GM19467 (cell line): ENCODE measurements at regions not wholly inside any gene's neighbourhood (a gene's known extent, or its start where the extent isn't known, plus 50 kb on each side); places are given as distances from the start of the nearest gene placed in this dataset.
"Not testable (repeated sequence)": the region's sequence is repeated elsewhere in the genome, so short reads cannot be mapped to it uniquely, and the experiment has no call there.

Experiments
- ATAC-seq: cut with Tn5 transposase; IDR thresholded peaks from one replicate; pipeline ENCODE4 v1.9.1; 2021; ENCODE audit warnings: mild to moderate bottlenecking, moderate library complexity; ENCODE audit not compliant: unreplicated experiment

DNA sequence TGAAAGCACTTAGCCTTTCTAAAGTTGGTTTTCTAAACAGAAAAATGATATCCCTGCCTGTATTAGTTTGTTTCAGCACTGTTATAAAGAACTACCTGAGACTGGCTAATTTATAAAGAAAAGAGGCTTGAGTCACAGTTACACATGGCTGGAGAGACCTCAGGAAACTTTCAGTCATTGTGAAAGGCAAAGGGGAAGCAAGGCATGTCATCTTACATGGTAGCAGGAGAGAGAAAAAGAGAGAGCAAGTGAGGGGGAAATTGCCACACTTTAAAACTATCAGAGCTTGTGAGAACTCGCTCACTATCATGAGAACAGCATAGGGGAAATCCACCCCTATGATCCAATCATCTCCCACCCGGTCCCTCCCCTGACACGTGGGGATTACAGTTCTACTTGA lies 64.9 kb downstream of the FAM170A start:
- no peak for ATAC-seq

- no peak for ATAC-seq
These were observed 76.7 kb downstream of the FAM170A start for GRCh38 chr5:119706049-119706448.

GRCh38 chr5:119708076-119708790 lies 78.9 kb downstream of the FAM170A start:
- ATAC-seq: no peak

- no peak for ATAC-seq
These were observed 92.4 kb downstream of the FAM170A start for GRCh38 chr5:119721775-119722174.

- ATAC-seq: not testable (repeated sequence)
These were observed 95.9 kb downstream of the FAM170A start for GRCh38 chr5:119725291-119725690.

- ATAC-seq: no peak
These were observed 97.2 kb downstream of the FAM170A start for GRCh38 chr5:119726544-119726943.

GRCh38 chr5:119740225-119740624 lies 110.9 kb downstream of the FAM170A start:
- no peak for ATAC-seq

GRCh38 chr5:119741691-119742090 lies 112.3 kb downstream of the FAM170A start:
- no peak for ATAC-seq

DNA sequence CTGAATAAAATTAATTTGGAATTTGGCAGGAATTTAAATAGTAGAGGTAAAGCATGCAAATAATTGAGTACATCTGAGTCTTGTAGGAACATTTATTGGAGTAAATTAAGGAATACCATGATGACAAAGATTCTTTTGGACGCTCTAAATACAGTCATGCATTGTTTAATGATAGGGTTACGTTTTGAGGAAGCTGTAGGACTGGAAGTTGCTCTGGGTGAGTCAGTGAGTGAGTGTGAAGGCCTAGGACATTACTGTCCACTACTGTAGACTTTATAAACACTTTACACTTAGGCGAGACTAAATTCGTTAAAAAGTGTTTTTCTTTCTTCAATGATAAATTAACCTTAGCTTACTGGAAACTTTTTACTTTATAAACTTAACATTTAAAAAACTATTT lies 113.0 kb downstream of the FAM170A start:
- ATAC-seq: no peak

GRCh38 chr5:119743927-119744326 lies 114.6 kb downstream of the FAM170A start:
- ATAC-seq: peak; percentile 89

DNA sequence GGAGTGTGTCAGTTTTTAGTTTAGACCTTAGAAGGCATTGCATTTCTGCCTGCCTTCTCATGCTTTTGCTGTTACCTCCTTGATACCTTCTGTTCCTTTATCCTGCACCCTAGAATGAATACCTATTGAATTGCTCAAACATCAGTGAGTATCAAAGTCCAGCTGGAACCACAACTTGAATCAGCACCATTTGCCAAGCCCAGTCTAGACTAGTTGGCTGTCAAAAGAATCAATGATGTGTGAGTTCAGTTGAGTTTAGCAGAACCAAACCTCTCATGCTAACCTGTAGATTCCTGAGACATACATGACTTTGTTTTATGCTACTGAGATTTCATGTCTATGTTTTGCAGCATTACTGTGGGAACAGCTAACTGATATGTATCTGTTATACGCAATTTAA lies 116.6 kb downstream of the FAM170A start:
- ATAC-seq: no peak

GRCh38 chr5:119746984-119747383 lies 117.6 kb downstream of the FAM170A start:
- no peak for ATAC-seq

- no peak for ATAC-seq
These were observed 121.8 kb downstream of the FAM170A start for GRCh38 chr5:119750887-119751733.

DNA sequence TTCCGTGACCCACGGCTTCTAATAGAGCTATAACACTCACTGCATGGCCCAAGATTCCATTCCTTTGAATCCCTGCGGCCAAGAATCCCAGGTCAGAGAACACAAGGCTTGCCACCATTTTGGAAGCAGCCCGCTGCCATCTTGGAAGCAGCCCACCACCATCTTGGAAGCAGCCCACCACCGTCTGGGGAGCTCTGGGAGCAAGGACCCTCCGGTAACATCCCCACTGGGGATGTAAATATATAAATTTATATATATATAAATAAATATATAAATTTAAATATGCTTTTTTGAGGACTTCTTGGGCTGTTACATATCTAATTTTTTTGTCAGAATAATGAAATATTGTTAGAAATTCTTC lies 122.4 kb downstream of the FAM170A start:
- no peak for ATAC-seq

DNA sequence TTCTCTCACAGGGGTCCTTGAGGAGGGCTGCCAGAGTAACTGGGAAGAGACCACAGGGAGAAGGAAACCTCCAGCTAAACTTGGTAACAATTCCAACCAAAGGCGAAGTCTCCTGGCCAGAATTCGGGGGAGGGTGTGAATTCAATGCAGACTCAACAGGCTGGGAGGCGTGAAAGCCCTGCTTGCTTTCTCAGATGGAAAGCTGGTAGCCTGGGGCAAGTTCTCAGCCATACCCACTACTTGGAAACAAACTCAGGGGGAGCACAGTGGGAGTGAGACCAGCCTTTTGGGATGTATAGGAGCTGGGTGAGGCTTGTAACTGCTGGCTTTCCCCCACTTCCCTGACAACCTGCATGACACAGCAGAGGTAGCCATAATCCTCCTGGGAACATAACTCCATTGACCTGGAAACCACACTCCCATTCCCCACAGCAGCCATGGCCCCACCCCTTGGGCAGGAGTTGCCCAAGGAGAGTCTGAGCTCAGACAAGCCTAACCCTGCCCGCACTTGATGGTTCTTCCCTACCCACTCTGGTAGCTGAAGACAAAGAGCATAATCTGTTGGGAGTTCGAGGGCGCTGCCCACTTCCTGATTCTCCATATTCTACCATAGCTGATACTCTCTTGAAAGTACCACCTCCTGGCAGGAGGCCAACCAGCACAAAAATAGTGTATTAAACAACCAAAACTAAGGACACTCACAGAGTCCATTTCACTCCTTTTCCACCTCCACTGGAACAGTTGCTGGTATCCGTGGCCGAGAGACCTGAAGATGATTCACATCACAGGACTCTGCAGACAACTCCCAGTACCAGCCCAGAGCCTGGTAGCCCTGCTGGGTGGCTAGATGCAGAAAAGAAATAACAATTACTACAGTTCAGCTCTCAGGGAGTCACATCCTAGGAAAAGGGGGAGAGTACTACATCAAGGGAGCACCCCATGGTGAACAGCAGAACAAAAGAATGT lies 123.8 kb downstream of the FAM170A start:
- no peak for ATAC-seq

- not testable (repeated sequence) for ATAC-seq
These were observed 125.5 kb downstream of the FAM170A start for GRCh38 chr5:119754825-119755224.

- no peak for ATAC-seq
These were observed 127.9 kb downstream of the FAM170A start for GRCh38 chr5:119757276-119757675.

DNA sequence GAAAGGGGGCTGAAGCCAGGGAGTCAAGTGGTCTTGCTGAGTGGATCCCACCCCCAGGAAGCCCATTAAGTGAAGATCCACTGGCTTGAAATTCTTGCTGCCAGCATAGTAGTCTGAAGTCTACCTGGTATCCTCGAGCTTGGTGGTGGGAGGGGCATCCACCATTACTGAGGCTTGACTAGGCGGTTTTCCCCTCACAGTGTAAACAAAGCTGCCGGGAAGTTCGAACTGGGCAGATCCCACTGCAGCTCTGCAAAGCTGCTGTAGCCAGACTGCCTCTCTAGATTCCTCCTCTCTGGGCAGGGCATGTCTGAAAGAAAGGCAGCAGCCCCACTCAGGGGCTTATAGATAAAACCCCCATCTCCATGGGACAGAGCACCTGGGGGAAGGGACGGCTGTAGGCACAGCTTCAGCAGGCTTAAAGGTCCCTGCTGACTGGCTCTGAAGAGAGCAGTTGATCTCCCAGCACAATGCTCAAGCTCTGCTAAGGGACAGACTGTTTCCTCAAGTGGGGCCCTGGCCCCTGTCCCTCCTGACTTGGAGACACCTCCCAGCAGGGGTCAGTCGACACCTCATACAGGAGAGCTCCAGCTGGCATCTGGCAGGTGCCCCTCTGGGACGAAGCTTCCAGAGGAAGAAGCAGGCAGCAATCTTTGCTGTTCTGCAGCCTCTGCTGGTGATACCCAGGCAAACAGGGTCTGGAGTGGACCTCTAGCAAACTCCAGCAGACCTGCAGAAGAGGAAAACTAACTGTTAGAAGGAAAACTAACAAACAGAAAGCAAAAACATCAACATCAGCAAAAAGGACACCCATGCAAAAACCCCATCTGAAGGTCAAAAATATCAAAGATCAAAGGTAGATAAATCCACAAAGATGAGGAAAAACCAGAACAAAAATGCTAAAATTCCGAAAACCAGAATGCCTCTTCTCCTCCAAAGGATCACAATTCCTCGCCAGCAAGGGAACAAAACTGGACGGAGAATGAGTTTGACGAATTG lies 140.6 kb downstream of the FAM170A start:
- ATAC-seq: not testable (repeated sequence)

- not testable (repeated sequence) for ATAC-seq
These were observed 150.8 kb downstream of the FAM170A start for GRCh38 chr5:119780145-119780544.

GRCh38 chr5:119785057-119785456 lies 155.7 kb downstream of the FAM170A start:
- no peak for ATAC-seq
